ENCODE measurements at regions not wholly inside any gene's neighbourhood (a gene's known extent, or its start where the extent isn't known, plus 50 kb on each side); places are given as distances from the start of the nearest gene placed in this dataset.

DNA sequence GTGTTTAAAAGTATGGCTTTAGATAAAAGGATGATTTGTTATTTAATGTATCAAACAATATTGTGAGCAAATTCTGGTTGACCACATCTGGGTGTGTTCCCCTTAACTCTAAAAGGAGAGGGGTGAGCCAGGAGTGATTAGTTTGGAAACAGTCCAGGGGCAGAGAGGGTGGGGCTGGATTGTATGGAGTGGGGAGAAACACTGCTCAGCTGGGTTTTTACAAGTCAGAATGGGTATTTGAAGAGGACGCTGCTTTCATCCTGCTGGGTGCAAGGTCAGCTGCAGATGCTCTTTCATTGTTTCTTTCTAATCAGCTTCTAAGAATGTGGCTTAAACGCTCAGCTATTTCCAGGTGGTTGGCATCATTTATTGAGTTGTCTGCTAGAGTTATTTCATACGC lies 82.8 kb upstream of the LIMCH1 start (continued):
- TF ChIP-seq, protein P1, sequence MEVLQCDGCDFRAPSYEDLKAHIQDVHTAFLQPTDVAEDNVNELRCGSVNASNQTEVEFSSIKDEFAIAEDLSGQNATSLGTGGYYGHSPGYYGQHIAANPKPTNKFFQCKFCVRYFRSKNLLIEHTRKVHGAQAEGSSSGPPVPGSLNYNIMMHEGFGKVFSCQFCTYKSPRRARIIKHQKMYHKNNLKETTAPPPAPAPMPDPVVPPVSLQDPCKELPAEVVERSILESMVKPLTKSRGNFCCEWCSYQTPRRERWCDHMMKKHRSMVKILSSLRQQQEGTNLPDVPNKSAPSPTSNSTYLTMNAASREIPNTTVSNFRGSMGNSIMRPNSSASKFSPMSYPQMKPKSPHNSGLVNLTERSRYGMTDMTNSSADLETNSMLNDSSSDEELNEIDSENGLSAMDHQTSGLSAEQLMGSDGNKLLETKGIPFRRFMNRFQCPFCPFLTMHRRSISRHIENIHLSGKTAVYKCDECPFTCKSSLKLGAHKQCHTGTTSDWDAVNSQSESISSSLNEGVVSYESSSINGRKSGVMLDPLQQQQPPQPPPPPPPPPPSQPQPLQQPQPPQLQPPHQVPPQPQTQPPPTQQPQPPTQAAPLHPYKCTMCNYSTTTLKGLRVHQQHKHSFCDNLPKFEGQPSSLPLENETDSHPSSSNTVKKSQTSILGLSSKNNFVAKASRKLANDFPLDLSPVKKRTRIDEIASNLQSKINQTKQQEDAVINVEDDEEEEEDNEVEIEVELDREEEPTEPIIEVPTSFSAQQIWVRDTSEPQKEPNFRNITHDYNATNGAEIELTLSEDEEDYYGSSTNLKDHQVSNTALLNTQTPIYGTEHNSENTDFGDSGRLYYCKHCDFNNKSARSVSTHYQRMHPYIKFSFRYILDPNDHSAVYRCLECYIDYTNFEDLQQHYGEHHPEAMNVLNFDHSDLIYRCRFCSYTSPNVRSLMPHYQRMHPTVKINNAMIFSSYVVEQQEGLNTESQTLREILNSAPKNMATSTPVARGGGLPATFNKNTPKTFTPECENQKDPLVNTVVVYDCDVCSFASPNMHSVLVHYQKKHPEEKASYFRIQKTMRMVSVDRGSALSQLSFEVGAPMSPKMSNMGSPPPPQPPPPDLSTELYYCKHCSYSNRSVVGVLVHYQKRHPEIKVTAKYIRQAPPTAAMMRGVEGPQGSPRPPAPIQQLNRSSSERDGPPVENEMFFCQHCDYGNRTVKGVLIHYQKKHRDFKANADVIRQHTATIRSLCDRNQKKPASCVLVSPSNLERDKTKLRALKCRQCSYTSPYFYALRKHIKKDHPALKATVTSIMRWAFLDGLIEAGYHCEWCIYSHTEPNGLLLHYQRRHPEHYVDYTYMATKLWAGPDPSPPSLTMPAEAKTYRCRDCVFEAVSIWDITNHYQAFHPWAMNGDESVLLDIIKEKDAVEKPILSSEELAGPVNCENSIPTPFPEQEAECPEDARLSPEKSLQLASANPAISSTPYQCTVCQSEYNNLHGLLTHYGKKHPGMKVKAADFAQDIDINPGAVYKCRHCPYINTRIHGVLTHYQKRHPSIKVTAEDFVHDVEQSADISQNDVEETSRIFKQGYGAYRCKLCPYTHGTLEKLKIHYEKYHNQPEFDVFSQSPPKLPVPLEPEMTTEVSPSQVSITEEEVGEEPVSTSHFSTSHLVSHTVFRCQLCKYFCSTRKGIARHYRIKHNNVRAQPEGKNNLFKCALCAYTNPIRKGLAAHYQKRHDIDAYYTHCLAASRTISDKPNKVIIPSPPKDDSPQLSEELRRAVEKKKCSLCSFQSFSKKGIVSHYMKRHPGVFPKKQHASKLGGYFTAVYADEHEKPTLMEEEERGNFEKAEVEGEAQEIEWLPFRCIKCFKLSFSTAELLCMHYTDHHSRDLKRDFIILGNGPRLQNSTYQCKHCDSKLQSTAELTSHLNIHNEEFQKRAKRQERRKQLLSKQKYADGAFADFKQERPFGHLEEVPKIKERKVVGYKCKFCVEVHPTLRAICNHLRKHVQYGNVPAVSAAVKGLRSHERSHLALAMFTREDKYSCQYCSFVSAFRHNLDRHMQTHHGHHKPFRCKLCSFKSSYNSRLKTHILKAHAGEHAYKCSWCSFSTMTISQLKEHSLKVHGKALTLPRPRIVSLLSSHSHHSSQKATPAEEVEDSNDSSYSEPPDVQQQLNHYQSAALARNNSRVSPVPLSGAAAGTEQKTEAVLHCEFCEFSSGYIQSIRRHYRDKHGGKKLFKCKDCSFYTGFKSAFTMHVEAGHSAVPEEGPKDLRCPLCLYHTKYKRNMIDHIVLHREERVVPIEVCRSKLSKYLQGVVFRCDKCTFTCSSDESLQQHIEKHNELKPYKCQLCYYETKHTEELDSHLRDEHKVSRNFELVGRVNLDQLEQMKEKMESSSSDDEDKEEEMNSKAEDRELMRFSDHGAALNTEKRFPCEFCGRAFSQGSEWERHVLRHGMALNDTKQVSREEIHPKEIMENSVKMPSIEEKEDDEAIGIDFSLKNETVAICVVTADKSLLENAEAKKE (CRISPR knock-in tag; IDR thresholded peaks at IDR 0.05), result no peak
- TF ChIP-seq, protein P2, sequence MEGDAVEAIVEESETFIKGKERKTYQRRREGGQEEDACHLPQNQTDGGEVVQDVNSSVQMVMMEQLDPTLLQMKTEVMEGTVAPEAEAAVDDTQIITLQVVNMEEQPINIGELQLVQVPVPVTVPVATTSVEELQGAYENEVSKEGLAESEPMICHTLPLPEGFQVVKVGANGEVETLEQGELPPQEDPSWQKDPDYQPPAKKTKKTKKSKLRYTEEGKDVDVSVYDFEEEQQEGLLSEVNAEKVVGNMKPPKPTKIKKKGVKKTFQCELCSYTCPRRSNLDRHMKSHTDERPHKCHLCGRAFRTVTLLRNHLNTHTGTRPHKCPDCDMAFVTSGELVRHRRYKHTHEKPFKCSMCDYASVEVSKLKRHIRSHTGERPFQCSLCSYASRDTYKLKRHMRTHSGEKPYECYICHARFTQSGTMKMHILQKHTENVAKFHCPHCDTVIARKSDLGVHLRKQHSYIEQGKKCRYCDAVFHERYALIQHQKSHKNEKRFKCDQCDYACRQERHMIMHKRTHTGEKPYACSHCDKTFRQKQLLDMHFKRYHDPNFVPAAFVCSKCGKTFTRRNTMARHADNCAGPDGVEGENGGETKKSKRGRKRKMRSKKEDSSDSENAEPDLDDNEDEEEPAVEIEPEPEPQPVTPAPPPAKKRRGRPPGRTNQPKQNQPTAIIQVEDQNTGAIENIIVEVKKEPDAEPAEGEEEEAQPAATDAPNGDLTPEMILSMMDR (conservative IDR thresholded peaks at IDR 0.05; ENCODE audit: low read depth in 2 of 2), result no peak
- no peak for TF ChIP-seq ZNF114 (CRISPR knock-in tag; IDR thresholded peaks at IDR 0.05)
- TF ChIP-seq EZH2 (IDR thresholded peaks at IDR 0.05; ENCODE audit: low read depth, unreplicated experiment), result no peak
- no peak for TF ChIP-seq POLR2AphosphoS5 (IDR thresholded peaks at IDR 0.05; ENCODE audit: low read depth)
- TF ChIP-seq, protein P3, sequence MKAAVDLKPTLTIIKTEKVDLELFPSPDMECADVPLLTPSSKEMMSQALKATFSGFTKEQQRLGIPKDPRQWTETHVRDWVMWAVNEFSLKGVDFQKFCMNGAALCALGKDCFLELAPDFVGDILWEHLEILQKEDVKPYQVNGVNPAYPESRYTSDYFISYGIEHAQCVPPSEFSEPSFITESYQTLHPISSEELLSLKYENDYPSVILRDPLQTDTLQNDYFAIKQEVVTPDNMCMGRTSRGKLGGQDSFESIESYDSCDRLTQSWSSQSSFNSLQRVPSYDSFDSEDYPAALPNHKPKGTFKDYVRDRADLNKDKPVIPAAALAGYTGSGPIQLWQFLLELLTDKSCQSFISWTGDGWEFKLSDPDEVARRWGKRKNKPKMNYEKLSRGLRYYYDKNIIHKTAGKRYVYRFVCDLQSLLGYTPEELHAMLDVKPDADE (IDR thresholded peaks at IDR 0.05), result no peak

DNA sequence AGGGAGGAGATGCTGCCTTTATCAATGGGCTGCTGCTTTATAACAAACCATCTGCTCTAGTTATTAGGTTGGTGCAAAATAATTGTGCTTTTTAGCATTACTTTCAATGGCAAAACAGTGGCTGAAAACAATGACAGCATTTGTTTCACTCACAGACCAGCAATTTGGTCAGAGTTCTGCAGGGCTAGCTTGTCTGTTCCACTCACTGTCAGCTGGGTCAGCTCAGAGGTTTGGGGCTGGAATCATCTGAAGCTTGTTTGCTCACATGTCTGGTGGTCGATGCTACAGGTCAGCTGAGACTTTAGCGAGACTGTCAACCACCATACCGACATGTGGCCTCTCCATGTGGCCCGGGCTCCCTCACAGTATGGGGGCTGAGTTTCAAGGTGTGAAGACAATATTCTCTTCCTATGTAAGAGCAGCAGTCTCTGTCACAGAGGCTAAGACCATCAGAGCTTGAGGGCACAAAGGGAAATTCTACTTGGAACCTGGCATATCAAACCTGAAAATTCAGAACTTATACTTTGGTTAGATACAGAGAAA lies 81.3 kb upstream of the LIMCH1 start:
- H3F3A ChIP-seq (replicated peaks; ENCODE audit: low read depth), result no peaks in the 10 kb centered on the region
- no peak overlapping the region for H3K27ac ChIP-seq (ENCODE audit: low read depth)
- H3K27me3 Mint-ChIP-seq (ENCODE audit: insufficient read depth, low read depth, poor library complexity), result peaks cover 2% of the 10 kb centered on the region
- ATAC-seq (no peak; the same call in 2 of the 3 replicates), DNase-seq (ENCODE audit: low spot score) (no peak)
- H3K27ac Mint-ChIP-seq, result no peak overlapping the region
- H3K4me3 Mint-ChIP-seq, result no peak overlapping the region
- no peak overlapping the region for H3K4me3 ChIP-seq
- peaks cover 35% of the 10 kb centered on the region for H3K4me1 ChIP-seq (ENCODE audit: insufficient read depth)
- peaks cover 39% of the 10 kb centered on the region for H3K4me1 Mint-ChIP-seq
- no peaks in the 10 kb centered on the region for H3K36me3 Mint-ChIP-seq (ENCODE audit: low read depth)
- no peak overlapping the region for H2AFZ ChIP-seq
- no peaks in the 10 kb centered on the region for H3K9me2 ChIP-seq (ENCODE audit: insufficient read depth)
- H4K20me1 ChIP-seq (replicated peaks; ENCODE audit: insufficient read depth), result no peaks in the 10 kb centered on the region
- peaks cover 3% of the 10 kb centered on the region; the same call in 1 of the 3 replicates for H3K9me3 Mint-ChIP-seq
- H3K4me2 ChIP-seq, result no peak overlapping the region
- no peaks in the 10 kb centered on the region for H3K27me3 ChIP-seq (ENCODE audit: insufficient read depth)
- no peaks in the 10 kb centered on the region for H3K79me2 ChIP-seq (replicated peaks; ENCODE audit: insufficient read depth)
- no peaks in the 10 kb centered on the region for H3K36me3 ChIP-seq (ENCODE audit: insufficient read depth)
- TF ChIP-seq STAT1 (IDR thresholded peaks at IDR 0.05; ENCODE audit: unreplicated experiment), result no peak
